Right atrium auricular region (tissue), 2 donors: ENCODE measurements at regions not wholly inside any gene's neighbourhood (a gene's known extent, or its start where the extent isn't known, plus 50 kb on each side); places are given as distances from the start of the nearest gene placed in this dataset.
"Not testable (repeated sequence)": the region's sequence is repeated elsewhere in the genome, so short reads cannot be mapped to it uniquely, and the experiment has no call there.

ENCODE experiments used
- DNase-seq: peaks from one replicate; pipeline ENCODE4 v3.0.0-alpha.2; 2019; ENCODE audit warnings: low spot score
- H3K27ac ChIP-seq, 2 donors: fragments of 200-600 bp; sonication (generic); 1 replicate in 1 of 2; 2 replicates in 1 of 2; pipeline ENCODE4 v1.5.1; 2016 to 2019
- H3K27me3 ChIP-seq, 2 donors: fragments of 200-600 bp; sonication (generic); one replicate each; pipeline versions ENCODE4 v1.5.1 to v1.6.0; 2017 to 2019
- H3K36me3 ChIP-seq: fragments of 200-600 bp; sonication (generic); one replicate; pipeline ENCODE4 v1.5.1; 2016
- H3K4me1 ChIP-seq, 2 donors: fragments of 200-600 bp; sonication (generic); one replicate each; pipeline versions ENCODE4 v1.5.1 to v1.6.0; 2017 to 2019
- H3K4me3 ChIP-seq, 2 donors: fragments of 200-600 bp; sonication (generic); 1 replicate in 1 of 2; 2 replicates in 1 of 2; pipeline ENCODE4 v1.5.1; 2017 to 2019; ENCODE audit warnings: mild to moderate bottlenecking in 1 of 2, moderate library complexity in 1 of 2
- H3K9me3 ChIP-seq, 2 donors: fragments of 200-600 bp; sonication (generic); one replicate each; pipeline ENCODE4 v1.5.1; 2019
- TF ChIP-seq, protein P1 (sequence below), 2 donors: fragments of 200-600 bp; sonication (generic); IDR thresholded peaks; one replicate each; pipeline ENCODE4 v1.5.1; 2019; ENCODE audit warnings: antibody characterized with exemption in 2 of 2

DNA sequence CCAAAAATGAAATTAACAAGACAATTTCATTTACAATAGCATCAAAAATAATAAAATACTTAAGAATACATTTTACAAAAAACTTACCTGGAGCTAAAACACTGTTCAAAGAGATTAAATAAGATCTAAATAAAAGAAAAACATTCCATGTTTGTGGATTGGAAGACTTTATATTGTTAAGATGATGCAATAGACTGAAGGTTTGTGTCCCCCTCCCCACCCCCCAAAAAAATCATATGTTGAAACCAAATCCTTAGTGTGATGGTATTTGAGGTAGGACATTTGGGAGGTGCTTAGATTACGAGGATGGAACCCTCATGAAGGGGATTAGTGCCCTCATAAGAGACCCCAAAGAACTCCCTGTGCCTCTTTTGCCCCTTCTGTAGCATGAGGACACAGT, 117.6 kb downstream of the ZNF467 start:
- H3K27me3 ChIP-seq: no peaks in the 10 kb centered on the region
- no peaks in the 10 kb centered on the region for H3K4me1 ChIP-seq
- H3K9me3 ChIP-seq: no peaks in the 10 kb centered on the region
- no peaks in the 10 kb centered on the region for H3K36me3 ChIP-seq
- TF ChIP-seq, protein P1, sequence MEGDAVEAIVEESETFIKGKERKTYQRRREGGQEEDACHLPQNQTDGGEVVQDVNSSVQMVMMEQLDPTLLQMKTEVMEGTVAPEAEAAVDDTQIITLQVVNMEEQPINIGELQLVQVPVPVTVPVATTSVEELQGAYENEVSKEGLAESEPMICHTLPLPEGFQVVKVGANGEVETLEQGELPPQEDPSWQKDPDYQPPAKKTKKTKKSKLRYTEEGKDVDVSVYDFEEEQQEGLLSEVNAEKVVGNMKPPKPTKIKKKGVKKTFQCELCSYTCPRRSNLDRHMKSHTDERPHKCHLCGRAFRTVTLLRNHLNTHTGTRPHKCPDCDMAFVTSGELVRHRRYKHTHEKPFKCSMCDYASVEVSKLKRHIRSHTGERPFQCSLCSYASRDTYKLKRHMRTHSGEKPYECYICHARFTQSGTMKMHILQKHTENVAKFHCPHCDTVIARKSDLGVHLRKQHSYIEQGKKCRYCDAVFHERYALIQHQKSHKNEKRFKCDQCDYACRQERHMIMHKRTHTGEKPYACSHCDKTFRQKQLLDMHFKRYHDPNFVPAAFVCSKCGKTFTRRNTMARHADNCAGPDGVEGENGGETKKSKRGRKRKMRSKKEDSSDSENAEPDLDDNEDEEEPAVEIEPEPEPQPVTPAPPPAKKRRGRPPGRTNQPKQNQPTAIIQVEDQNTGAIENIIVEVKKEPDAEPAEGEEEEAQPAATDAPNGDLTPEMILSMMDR (IDR thresholded peaks at IDR 0.05): no peak
- DNase-seq: no peak
- H3K4me3 ChIP-seq: no peak overlapping the region
- H3K27ac ChIP-seq: no peak overlapping the region

DNA sequence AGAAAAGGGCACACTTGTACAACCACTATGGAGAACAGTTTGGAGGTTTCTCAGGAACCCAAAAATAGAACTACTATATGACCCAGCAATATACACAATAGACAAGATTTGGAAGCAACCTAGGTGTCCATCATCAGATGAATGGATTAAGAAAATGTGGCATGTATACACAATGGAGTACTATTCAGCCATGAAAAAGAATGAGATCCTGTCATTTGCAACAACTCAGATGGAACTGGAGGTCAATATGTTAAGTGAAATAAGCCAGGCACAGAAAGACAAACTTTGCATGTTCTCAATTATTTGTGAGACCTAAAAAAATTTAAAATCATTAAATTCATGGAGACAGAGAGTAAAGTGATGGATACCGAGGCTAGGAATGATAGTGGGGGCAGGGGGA, 118.8 kb downstream of the ZNF467 start:
- no peak for DNase-seq
- no peak overlapping the region for H3K4me3 ChIP-seq
- no peaks in the 10 kb centered on the region for H3K4me1 ChIP-seq

DNA sequence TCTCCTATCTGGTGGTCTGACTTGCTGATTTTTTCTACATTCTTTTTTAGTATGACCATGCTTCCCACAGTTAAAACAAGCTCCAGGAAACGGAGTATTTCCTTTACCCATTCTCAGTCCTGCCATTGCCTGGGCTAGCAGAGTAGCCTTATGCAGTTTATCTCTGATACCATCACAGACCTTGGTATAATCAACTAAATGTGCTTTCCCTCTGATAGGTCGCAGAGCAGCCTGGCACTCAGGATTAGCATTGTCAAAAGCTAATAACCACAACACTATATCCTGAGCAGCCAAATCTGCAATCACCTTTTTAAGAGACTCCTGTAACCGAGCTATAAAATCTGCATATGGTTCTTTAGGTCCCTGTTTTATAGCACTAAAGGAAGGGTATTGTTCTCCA, 123.2 kb downstream of the ZNF467 start:
- not testable (repeated sequence) for H3K36me3 ChIP-seq, DNase-seq, H3K27me3 ChIP-seq, H3K4me3 ChIP-seq, H3K4me1 ChIP-seq, H3K27ac ChIP-seq, H3K9me3 ChIP-seq

More for the DNA sequence above, 118.8 kb downstream of the ZNF467 start:
- H3K36me3 ChIP-seq: no peaks in the 10 kb centered on the region
- TF ChIP-seq, protein P1 (IDR thresholded peaks at IDR 0.05): no peak
- no peaks in the 10 kb centered on the region for H3K9me3 ChIP-seq
- H3K27me3 ChIP-seq: no peaks in the 10 kb centered on the region
- no peak overlapping the region for H3K27ac ChIP-seq

DNA sequence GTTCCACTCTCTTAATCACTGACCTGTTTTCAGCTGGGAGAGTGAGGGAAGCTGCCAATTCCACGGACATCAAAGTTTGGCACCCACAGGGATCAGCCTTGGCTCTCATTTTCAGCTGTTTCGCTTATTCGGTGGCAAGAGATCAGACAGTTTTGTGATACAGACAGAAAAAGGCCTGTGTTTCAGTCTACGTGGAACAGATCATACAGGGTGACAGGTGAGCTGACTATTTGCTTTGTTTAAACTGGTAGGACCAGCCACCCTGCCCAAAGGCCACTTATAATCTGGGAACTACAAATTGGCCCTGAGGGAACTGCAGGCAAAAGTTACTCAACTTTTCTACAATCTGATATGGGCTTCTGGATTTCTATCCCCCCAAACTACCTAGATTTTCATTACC, 128.6 kb downstream of the ZNF467 start:
- Histone ChIP-seq H3K9me3 (no peaks in the 10 kb centered on the region), H3K4me3 (no peak overlapping the region), H3K36me3 (no peaks in the 10 kb centered on the region), H3K27me3 (no peaks in the 10 kb centered on the region), H3K27ac (no peak overlapping the region), H3K4me1 (no peaks in the 10 kb centered on the region)
- peak; percentile 36 for DNase-seq
- TF ChIP-seq, protein P1 (IDR thresholded peaks at IDR 0.05): no peak

DNA sequence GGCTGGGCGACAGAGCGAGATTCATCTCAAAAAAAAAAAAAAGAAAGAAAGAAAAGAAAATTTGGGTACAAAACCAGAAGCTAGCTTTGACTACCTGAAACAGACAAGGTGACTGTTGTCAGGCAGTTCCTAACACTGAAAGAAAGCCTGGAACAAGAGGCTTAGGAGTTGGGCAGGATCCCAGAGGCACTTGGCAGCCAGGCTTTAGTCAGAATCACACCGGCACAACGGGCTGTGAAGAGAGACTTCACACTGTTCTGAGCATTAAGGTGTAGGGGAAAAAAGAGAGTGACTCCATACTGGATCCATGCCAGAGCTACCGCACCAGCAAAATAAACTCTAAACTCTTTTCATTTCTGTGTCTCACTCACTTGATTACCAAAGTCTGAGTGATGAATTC, 130.8 kb downstream of the ZNF467 start:
- H3K4me1 ChIP-seq: no peaks in the 10 kb centered on the region
- peak; percentile 36 for DNase-seq
- no peaks in the 10 kb centered on the region for H3K27me3 ChIP-seq

DNA sequence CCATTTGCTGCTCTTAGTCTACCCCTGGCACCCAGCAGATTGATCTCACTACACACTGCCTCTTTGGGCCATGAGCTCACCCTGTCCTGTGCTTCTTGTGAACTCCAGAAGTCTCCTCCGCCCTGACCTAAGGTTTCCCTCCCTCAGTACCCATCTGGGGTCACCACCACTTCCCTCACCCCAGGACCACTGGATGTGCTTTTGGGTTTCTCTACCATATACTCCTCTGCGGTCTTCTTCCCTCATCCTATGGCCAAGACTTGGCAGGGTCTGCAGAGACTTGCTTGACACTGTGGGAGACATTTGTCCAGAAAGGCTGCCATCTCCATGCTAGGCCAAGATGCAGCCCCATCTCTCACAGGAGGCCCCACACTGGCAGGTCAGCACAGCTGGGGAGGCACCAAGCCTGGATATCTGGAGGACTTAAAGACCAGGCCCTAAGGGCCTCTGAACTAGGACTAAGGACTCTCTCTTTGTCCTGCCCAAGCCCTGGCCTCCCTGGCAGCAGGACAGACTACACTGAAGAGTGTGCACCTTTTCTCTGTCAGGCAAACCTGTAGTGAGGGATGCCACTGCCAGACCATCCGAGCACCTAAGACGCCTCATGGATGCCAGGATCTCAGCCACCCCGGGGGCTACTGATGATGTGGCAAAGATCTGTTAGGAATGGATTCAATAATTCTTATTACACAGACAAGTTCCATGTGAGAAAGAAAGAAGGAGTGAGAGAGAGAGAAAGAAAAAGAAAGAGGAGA, 134.6 kb downstream of the ZNF467 start:
- no peak overlapping the region for H3K4me3 ChIP-seq
- no peaks in the 10 kb centered on the region for H3K36me3 ChIP-seq
- H3K9me3 ChIP-seq: no peaks in the 10 kb centered on the region
- no peaks in the 10 kb centered on the region for H3K27me3 ChIP-seq
- TF ChIP-seq, protein P1 (IDR thresholded peaks at IDR 0.05): no peak
- H3K4me1 ChIP-seq: no peaks in the 10 kb centered on the region
- DNase-seq: peak; percentile 53
- H3K27ac ChIP-seq: no peak overlapping the region

More for the DNA sequence above, 130.8 kb downstream of the ZNF467 start:
- TF ChIP-seq, protein P1 (IDR thresholded peaks at IDR 0.05): no peak
- Histone ChIP-seq H3K9me3 (no peaks in the 10 kb centered on the region), H3K27ac (no peak overlapping the region), H3K4me3 (no peak overlapping the region), H3K36me3 (no peaks in the 10 kb centered on the region)
